ENCODE measurements at regions not wholly inside any gene's neighbourhood (a gene's known extent, or its start where the extent isn't known, plus 50 kb on each side); places are given as distances from the start of the nearest gene placed in this dataset.

- TF ChIP-seq CTCF (IDR thresholded peaks at IDR 0.05 in 4 of 5, conservative IDR thresholded peaks at IDR 0.05 in 1 of 5) (no peak), POLR2A (IDR thresholded peaks at IDR 0.05) (no peak)
Observed at GRCh38 chr2:8489221-8489620, 192.6 kb upstream of the ID2 start.
